ENCODE measurements at regions not wholly inside any gene's neighbourhood (a gene's known extent, or its start where the extent isn't known, plus 50 kb on each side); places are given as distances from the start of the nearest gene placed in this dataset.

- no peak overlapping the region for H3K4me3 ChIP-seq (ENCODE audit: low read depth, low read length)
- peak; percentile 89 for DNase-seq (ENCODE audit: low read depth)
- TF ChIP-seq CTCF (IDR thresholded peaks at IDR 0.05; ENCODE audit: insufficient read depth, low read depth, low read length), result no peak
Observed at GRCh38 chr2:181805228-181806038, 86.1 kb upstream of the ITPRID2 start.

- DNase-seq (ENCODE audit: low read depth), result no peak
- TF ChIP-seq CTCF (IDR thresholded peaks at IDR 0.05; ENCODE audit: insufficient read depth, low read depth, low read length), result no peak
Observed at GRCh38 chr2:181806039-181806392, 85.5 kb upstream of the ITPRID2 start.

GRCh38 chr2:181807526-181807925, 84.0 kb upstream of the ITPRID2 start:
- DNase-seq (ENCODE audit: low read depth), result no peak
- H3K4me3 ChIP-seq (ENCODE audit: low read depth, low read length), result no peak overlapping the region
- no peak for TF ChIP-seq CTCF (IDR thresholded peaks at IDR 0.05; ENCODE audit: insufficient read depth, low read depth, low read length)

More at GRCh38 chr2:181806039-181806392, 85.5 kb upstream of the ITPRID2 start:
- no peak overlapping the region for H3K4me3 ChIP-seq (ENCODE audit: low read depth, low read length)

GRCh38 chr2:181810823-181811695, 80.5 kb upstream of the ITPRID2 start:
- DNase-seq (ENCODE audit: low read depth), result peak; percentile 86
- peak overlapping the region; percentile 13 for H3K4me3 ChIP-seq (ENCODE audit: low read depth, low read length)
- no peak for TF ChIP-seq CTCF (IDR thresholded peaks at IDR 0.05; ENCODE audit: insufficient read depth, low read depth, low read length)

- no peak overlapping the region for H3K4me3 ChIP-seq (ENCODE audit: low read depth, low read length)
- no peak for TF ChIP-seq CTCF (IDR thresholded peaks at IDR 0.05; ENCODE audit: insufficient read depth, low read depth, low read length)
- DNase-seq (ENCODE audit: low read depth), result peak; percentile 41
Observed at GRCh38 chr2:181812106-181812743, 79.3 kb upstream of the ITPRID2 start.

GRCh38 chr2:181814057-181814491, 77.5 kb upstream of the ITPRID2 start:
- H3K4me3 ChIP-seq (ENCODE audit: low read depth, low read length), result no peak overlapping the region
- TF ChIP-seq CTCF (IDR thresholded peaks at IDR 0.05; ENCODE audit: insufficient read depth, low read depth, low read length), result no peak
- peak; percentile 72 for DNase-seq (ENCODE audit: low read depth)

Measured in fibroblast of villous mesenchyme (primary cell).